ENCODE measurements at regions not wholly inside any gene's neighbourhood (a gene's known extent, or its start where the extent isn't known, plus 50 kb on each side); places are given as distances from the start of the nearest gene placed in this dataset.

DNA sequence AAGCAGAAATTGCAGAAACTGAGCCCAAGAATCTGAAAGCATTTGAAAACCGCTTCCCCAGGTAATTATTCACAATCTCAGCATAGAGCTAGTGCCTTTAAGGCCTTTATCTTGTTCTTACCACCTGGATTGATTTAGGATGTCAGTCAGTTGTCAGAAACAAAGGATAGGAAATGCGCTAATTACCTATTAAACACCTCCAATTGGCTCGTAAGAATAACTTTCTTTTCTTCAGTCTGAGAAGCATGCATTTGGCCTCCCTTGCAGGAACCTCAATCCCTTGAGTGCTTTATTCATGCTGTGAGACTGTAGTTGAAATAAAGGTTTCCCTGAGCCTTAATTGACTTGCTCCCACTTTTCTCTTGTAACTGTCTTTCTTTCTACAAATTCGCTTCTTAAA lies 400.3 kb upstream of the LRATD1 start:
- WGBS: 76% methylated on average over 4 of the region's 4 CpGs
- H3K27me3 ChIP-seq: no peaks in the 10 kb centered on the region
- no peak overlapping the region for H3K27ac ChIP-seq
- no peaks in the 10 kb centered on the region for H3K9me3 ChIP-seq
- no peak for TF ChIP-seq POLR2AphosphoS5 (IDR thresholded peaks at IDR 0.05)
- TF ChIP-seq POLR2A (IDR thresholded peaks at IDR 0.05): no peak
- TF ChIP-seq, protein P1, sequence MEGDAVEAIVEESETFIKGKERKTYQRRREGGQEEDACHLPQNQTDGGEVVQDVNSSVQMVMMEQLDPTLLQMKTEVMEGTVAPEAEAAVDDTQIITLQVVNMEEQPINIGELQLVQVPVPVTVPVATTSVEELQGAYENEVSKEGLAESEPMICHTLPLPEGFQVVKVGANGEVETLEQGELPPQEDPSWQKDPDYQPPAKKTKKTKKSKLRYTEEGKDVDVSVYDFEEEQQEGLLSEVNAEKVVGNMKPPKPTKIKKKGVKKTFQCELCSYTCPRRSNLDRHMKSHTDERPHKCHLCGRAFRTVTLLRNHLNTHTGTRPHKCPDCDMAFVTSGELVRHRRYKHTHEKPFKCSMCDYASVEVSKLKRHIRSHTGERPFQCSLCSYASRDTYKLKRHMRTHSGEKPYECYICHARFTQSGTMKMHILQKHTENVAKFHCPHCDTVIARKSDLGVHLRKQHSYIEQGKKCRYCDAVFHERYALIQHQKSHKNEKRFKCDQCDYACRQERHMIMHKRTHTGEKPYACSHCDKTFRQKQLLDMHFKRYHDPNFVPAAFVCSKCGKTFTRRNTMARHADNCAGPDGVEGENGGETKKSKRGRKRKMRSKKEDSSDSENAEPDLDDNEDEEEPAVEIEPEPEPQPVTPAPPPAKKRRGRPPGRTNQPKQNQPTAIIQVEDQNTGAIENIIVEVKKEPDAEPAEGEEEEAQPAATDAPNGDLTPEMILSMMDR (IDR thresholded peaks at IDR 0.05): no peak
- no peak for TF ChIP-seq EP300 (IDR thresholded peaks at IDR 0.05)
- DNase-seq (ENCODE audit: low spot score in 2 of 2): no peak
- H3K4me3 ChIP-seq: no peak overlapping the region
- no peaks in the 10 kb centered on the region for H3K36me3 ChIP-seq
- no peaks in the 10 kb centered on the region for H3K4me1 ChIP-seq

DNA sequence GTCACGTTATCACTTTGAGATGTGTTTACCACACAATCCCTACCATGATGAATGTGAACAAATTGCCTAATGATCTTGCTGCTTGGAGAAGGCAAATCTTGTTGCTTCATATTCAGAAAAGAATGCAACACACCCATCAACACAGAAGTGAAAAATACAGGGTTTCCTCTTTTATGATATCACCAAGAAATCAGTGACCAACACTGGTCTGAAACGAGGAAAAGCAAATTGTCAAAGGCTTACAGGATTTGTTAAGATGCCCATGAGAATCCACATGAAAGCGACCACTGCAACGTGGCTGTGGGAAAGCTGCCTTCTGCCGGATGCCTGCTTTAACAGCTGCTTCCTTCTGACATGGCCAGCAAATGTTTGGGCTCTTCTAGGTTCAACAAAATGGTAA lies 397.6 kb upstream of the LRATD1 start:
- H3K36me3 ChIP-seq: no peaks in the 10 kb centered on the region
- H3K9me3 ChIP-seq: no peaks in the 10 kb centered on the region
- H3K27me3 ChIP-seq: no peaks in the 10 kb centered on the region
- no peak overlapping the region for H3K4me3 ChIP-seq
- no peak for TF ChIP-seq EP300 (IDR thresholded peaks at IDR 0.05)
- H3K4me1 ChIP-seq: no peaks in the 10 kb centered on the region
- no peak overlapping the region for H3K27ac ChIP-seq
- 69% methylated on average over 5 of the region's 5 CpGs for WGBS
- DNase-seq (ENCODE audit: low spot score in 2 of 2): no peak

DNA sequence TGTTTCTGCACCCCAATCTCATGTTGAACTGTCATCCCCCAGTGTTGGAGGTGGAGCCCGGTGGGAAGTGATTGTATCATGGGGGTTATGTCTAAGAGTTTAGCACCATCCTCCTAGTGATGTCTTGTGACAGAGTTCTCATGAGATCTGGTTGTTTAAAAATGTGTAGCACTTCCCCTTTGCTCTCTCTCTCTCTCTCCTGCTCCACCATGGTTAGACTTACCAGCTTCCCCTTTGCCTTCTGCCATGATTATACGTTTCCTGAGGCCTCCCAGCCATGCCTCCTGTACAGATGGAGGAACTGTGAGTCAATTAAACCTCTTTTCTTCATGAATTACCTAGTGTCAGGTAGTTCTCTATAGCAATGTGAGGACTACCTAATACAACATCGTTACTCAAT lies 396.9 kb upstream of the LRATD1 start:
- Histone ChIP-seq H3K4me1 (no peaks in the 10 kb centered on the region), H3K4me3 (no peak overlapping the region), H3K27ac (no peak overlapping the region), H3K36me3 (no peaks in the 10 kb centered on the region), H3K9me3 (no peaks in the 10 kb centered on the region), H3K27me3 (no peaks in the 10 kb centered on the region)
- TF ChIP-seq EP300 (IDR thresholded peaks at IDR 0.05) (no peak), POLR2AphosphoS5 (IDR thresholded peaks at IDR 0.05) (no peak), POLR2A (IDR thresholded peaks at IDR 0.05) (no peak)
- TF ChIP-seq, protein P1 (IDR thresholded peaks at IDR 0.05): no peak
- WGBS: 74% methylated on average over 3 of the region's 3 CpGs
- DNase-seq (ENCODE audit: low spot score in 2 of 2): no peak

DNA sequence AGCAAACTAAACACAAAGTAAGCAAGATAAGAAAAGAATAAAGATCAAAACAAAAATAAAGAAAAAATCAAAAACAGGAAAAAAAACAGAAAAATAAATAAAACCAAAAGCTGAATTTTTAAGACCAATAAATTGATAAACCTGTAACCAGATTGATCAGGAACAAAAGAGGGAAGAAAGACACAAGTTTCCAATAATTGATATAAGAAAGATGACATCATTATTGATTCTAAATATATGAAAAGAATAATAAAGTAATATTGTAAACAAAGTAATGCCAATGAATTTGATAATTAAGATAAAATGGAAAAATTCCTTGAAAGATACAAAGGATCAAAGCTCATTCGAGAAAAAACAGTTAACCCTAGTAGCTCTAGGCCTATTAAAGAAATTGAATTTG lies 394.6 kb upstream of the LRATD1 start:
- no peaks in the 10 kb centered on the region for H3K9me3 ChIP-seq
- H3K36me3 ChIP-seq: no peaks in the 10 kb centered on the region
- DNase-seq (ENCODE audit: low spot score in 2 of 2): no peak
- TF ChIP-seq, protein P1 (IDR thresholded peaks at IDR 0.05): no peak
- TF ChIP-seq POLR2AphosphoS5 (IDR thresholded peaks at IDR 0.05) (no peak), EP300 (IDR thresholded peaks at IDR 0.05) (no peak), POLR2A (IDR thresholded peaks at IDR 0.05) (no peak)
- 91% methylated on average over 1 of the region's 1 CpG for WGBS
- H3K4me1 ChIP-seq: no peaks in the 10 kb centered on the region
- no peak overlapping the region for H3K27ac ChIP-seq
- H3K4me3 ChIP-seq: no peak overlapping the region
- H3K27me3 ChIP-seq: no peaks in the 10 kb centered on the region

DNA sequence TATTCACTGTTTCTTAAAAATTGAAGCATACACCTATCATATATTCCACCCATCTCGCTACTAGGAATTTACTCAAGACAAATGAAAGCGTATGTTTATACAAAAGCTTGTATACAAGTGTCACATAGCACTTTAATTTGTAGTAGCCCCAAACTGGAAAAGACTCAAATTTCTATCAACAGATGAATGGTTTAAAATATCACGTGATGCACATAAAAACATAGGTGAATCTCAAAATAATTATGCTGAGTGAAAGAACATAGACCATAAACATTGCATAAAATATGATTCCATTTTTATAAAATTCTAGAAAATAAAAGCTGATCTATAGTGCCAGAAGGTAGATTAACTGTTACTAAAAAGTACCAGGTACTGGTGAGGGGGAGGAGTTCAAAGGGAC lies 392.9 kb upstream of the LRATD1 start:
- no peaks in the 10 kb centered on the region for H3K9me3 ChIP-seq
- no peaks in the 10 kb centered on the region for H3K27me3 ChIP-seq
- no peaks in the 10 kb centered on the region for H3K4me1 ChIP-seq
- H3K36me3 ChIP-seq: no peaks in the 10 kb centered on the region
- DNase-seq (ENCODE audit: low spot score in 2 of 2): no peak
- 89% methylated on average over 3 of the region's 3 CpGs for WGBS
- no peak overlapping the region for H3K27ac ChIP-seq
- no peak overlapping the region for H3K4me3 ChIP-seq
- TF ChIP-seq POLR2A (IDR thresholded peaks at IDR 0.05) (no peak), EP300 (IDR thresholded peaks at IDR 0.05) (no peak), POLR2AphosphoS5 (IDR thresholded peaks at IDR 0.05) (no peak)
- TF ChIP-seq, protein P1 (IDR thresholded peaks at IDR 0.05): no peak

DNA sequence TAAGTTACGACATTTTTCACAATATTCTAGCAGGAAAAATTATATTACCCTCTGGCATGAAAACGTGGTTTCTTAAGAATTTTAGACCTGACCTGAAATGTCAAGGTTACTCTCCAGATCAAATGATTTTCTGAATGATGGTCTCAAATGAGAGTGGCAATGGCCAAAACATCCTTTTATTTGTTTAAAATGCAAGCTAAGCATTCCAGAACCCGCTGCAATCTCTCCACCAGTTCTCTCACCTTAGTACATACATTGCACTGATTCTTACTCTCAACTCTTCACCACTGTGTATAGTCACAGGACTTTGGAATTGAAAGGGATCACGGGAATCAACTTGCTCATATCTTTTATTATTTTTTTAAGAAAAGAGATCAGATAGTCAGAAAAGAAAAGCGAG lies 391.6 kb upstream of the LRATD1 start:
- no peak for DNase-seq (ENCODE audit: low spot score in 2 of 2)
- H3K27ac ChIP-seq: no peak overlapping the region
- H3K4me3 ChIP-seq: no peak overlapping the region
- no peaks in the 10 kb centered on the region for H3K9me3 ChIP-seq
- TF ChIP-seq EP300 (IDR thresholded peaks at IDR 0.05) (no peak), POLR2A (IDR thresholded peaks at IDR 0.05) (no peak), POLR2AphosphoS5 (IDR thresholded peaks at IDR 0.05) (no peak)
- TF ChIP-seq, protein P1 (IDR thresholded peaks at IDR 0.05): no peak
- H3K4me1 ChIP-seq: no peaks in the 10 kb centered on the region
- H3K27me3 ChIP-seq: no peaks in the 10 kb centered on the region
- no peaks in the 10 kb centered on the region for H3K36me3 ChIP-seq
- 53% methylated on average over 5 of the region's 5 CpGs for WGBS

Measured in suprapubic skin (tissue), 4 donors.